Nephron (organoid): ENCODE measurements at regions not wholly inside any gene's neighbourhood (a gene's known extent, or its start where the extent isn't known, plus 50 kb on each side); places are given as distances from the start of the nearest gene placed in this dataset.
A peak's percentile ranks its signal among the peaks of the same experiment; 100 is the strongest.

Source experiments
- H3K27ac Mint-ChIP-seq, 3 experiments: 2 replicates each; pipeline ENCODE4 v1.8.0; 2020; ENCODE audit warnings: mixed read lengths in 3 of 3, mild to moderate bottlenecking in 2 of 3, moderate library complexity in 1 of 3
- H3K27me3 Mint-ChIP-seq: 2 replicates; pipeline ENCODE4 v1.8.0; 2021; ENCODE audit warnings: low read depth, mild to moderate bottlenecking, moderate library complexity, mixed read lengths
- H3K36me3 Mint-ChIP-seq: 2 replicates; pipeline ENCODE4 v1.8.0; 2020; ENCODE audit warnings: low read depth, mixed read lengths
- H3K4me1 Mint-ChIP-seq: 2 replicates; pipeline ENCODE4 v1.8.0; 2020; ENCODE audit warnings: mixed read lengths
- H3K4me3 Mint-ChIP-seq, 3 experiments: 2 replicates each; pipeline ENCODE4 v1.8.0; 2020; ENCODE audit warnings: mild to moderate bottlenecking in 3 of 3, mixed read lengths in 3 of 3, moderate library complexity in 2 of 3
- H3K9me3 Mint-ChIP-seq: 2 replicates; pipeline ENCODE4 v1.8.0; 2020; ENCODE audit warnings: mixed read lengths
- TF ChIP-seq, protein P1 (sequence below), 3 experiments: fragments of 200-600 bp; sonication (generic); IDR thresholded peaks; one replicate each; pipeline ENCODE4 v1.5.0; 2021; ENCODE audit warnings: antibody characterized with exemption in 3 of 3; ENCODE audit not compliant: unreplicated experiment in 3 of 3

DNA sequence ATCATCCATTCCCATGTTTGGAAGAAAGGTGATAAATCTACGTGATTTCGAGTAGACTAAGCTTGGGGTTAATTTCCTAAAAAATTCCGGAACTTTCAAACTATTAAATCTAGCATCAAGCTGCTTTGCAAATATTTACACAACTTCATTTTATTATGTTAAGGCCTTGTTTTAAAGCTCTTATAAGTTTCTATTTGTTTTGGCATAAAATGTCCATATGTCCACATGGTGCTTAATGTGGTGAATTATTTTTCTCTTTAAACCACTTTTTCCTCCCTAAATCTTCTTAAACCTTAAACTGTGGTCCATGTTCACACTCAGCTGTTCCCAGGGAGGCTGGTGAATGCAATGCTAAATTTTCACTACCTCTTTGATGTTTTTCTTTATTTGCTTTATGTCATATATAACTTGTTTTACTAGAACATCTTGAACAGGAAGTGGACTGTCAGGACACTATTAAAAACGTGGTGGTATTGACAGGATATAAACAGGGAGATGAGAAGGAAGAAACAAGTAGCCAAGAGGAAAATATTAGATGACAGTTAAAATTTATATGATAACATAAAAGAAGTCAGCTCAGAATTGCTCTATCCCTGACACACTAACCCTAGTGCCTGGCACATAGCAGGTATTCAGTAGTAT is 72.5 kb upstream of the AGTR1 start:
- Mint-ChIP-seq H3K9me3 (peaks cover 10% of the 10 kb centered on the region), H3K4me3 (no peak overlapping the region), H3K27me3 (no peaks in the 10 kb centered on the region), H3K4me1 (no peaks in the 10 kb centered on the region), H3K27ac (peak overlapping the region in 1 of 3 experiments; percentile 34), H3K36me3 (no peaks in the 10 kb centered on the region)
- TF ChIP-seq, protein P1, sequence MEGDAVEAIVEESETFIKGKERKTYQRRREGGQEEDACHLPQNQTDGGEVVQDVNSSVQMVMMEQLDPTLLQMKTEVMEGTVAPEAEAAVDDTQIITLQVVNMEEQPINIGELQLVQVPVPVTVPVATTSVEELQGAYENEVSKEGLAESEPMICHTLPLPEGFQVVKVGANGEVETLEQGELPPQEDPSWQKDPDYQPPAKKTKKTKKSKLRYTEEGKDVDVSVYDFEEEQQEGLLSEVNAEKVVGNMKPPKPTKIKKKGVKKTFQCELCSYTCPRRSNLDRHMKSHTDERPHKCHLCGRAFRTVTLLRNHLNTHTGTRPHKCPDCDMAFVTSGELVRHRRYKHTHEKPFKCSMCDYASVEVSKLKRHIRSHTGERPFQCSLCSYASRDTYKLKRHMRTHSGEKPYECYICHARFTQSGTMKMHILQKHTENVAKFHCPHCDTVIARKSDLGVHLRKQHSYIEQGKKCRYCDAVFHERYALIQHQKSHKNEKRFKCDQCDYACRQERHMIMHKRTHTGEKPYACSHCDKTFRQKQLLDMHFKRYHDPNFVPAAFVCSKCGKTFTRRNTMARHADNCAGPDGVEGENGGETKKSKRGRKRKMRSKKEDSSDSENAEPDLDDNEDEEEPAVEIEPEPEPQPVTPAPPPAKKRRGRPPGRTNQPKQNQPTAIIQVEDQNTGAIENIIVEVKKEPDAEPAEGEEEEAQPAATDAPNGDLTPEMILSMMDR (IDR thresholded peaks at IDR 0.05; ENCODE audit: unreplicated experiment in 3 of 3) = no peak

DNA sequence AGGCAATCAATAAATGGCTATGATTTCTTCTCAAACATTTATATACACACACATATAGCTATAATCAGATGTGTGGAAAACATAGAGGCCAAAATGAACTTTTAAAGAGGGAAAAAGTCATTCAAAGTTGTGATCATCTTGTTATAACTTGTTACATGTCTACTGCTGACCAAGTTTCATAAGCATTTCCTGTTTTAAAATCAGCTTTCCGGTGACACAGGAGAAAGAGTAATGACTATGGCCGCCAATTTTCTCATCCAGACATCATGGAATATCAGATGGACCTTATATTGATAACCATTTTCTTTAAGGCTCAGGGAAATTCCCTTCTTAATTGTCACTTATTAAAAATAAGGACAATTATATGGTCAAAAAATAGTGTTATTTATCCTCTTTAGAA is 71.7 kb upstream of the AGTR1 start:
- no peaks in the 10 kb centered on the region for H3K4me1 Mint-ChIP-seq

DNA sequence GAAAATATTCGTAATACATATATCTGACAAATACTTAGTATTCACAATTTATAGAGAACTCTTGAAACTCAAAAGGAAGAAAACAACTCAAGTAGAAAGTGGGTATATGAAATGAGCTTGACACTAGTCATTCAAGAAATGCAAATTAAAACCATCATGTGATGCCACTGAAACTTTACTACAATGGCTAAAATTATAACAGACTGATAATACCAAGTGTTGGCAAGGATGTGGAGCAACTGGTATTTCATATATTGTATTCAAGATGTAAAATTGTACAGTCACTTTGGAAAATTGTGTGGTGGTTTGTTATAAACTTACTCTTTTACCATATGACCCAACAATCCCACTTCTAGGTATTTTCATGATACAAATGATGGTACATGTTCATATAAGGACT is 68.7 kb upstream of the AGTR1 start:
- H3K9me3 Mint-ChIP-seq = peaks cover 23% of the 10 kb centered on the region
- no peak overlapping the region for H3K4me3 Mint-ChIP-seq
- H3K27me3 Mint-ChIP-seq = no peaks in the 10 kb centered on the region
- no peaks in the 10 kb centered on the region for H3K36me3 Mint-ChIP-seq
- no peaks in the 10 kb centered on the region for H3K4me1 Mint-ChIP-seq
- TF ChIP-seq, protein P1 (IDR thresholded peaks at IDR 0.05; ENCODE audit: unreplicated experiment in 3 of 3) = no peak
- no peak overlapping the region for H3K27ac Mint-ChIP-seq

More for the DNA sequence above, 71.7 kb upstream of the AGTR1 start:
- TF ChIP-seq, protein P1 (IDR thresholded peaks at IDR 0.05; ENCODE audit: unreplicated experiment in 3 of 3) = no peak
- Mint-ChIP-seq H3K4me3 (no peak overlapping the region), H3K36me3 (no peaks in the 10 kb centered on the region), H3K9me3 (peaks cover 10% of the 10 kb centered on the region), H3K27me3 (no peaks in the 10 kb centered on the region), H3K27ac (no peak overlapping the region)

DNA sequence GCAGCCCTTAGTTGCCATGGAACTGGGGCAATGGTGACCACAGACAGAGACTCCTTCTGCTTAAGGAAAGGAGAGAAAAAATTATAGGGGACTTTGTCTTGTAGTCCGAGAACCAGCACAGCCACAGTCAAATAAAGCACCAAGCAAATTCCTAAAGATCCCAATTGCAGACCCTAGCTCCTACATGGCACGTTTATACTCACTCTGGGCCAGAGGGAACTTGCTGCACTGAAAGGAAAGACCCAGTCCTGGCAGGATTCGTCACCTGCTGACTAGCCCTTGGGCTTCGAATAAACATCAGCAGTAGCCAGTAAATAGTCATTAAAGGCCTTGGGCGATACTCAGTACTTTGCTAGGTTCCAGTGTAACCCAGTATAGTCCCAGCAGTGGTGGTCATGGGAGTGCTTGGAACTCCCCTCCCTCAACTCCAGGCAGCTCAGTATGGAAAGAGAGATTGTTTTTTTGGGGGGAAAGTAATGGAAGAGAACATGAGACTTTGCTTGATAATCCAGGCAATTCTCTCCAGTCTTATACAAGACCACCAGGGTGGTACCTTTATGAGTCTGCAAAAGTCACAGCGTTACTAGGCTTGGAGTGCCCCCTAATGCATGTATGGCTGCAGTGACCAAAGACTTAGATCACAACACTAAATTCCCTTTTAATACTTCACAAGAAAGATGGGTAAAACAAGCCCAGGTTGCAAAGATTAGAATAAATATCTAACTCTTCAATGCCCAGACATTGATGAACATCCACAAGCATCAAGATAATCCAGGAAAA is 66.4 kb upstream of the AGTR1 start:
- Mint-ChIP-seq H3K9me3 (peaks cover 24% of the 10 kb centered on the region), H3K27me3 (no peaks in the 10 kb centered on the region), H3K4me3 (no peak overlapping the region), H3K27ac (no peak overlapping the region), H3K4me1 (no peaks in the 10 kb centered on the region), H3K36me3 (no peaks in the 10 kb centered on the region)
- TF ChIP-seq, protein P1 (IDR thresholded peaks at IDR 0.05; ENCODE audit: unreplicated experiment in 3 of 3) = peak in 2 of 3 experiments; percentile 24 to 38

DNA sequence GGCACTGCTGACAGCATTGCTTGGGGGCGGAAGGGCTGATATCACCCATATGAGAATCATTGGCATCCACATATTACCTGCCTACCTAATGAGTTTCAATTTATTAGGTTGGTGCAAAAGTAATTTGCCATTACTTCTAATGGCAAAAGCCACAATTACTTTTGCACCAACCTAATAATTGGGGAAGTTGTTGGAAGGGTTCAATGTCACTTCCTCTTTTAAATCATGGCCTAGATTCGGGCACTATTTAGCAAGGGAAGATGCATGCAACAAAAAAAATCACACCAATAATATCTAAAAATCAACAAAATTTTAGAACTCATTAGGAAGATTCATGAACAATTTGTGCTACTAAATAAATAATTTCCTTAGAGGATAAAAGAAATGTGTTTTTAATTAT is 56.0 kb upstream of the AGTR1 start:
- no peak overlapping the region for H3K27ac Mint-ChIP-seq
- H3K36me3 Mint-ChIP-seq = no peaks in the 10 kb centered on the region
- TF ChIP-seq, protein P1 (IDR thresholded peaks at IDR 0.05; ENCODE audit: unreplicated experiment in 3 of 3) = no peak
- no peaks in the 10 kb centered on the region for H3K9me3 Mint-ChIP-seq
- H3K4me3 Mint-ChIP-seq = no peak overlapping the region
- no peaks in the 10 kb centered on the region for H3K27me3 Mint-ChIP-seq
- H3K4me1 Mint-ChIP-seq = no peaks in the 10 kb centered on the region
